HS-5 (cell line): ENCODE measurements at regions not wholly inside any gene's neighbourhood (a gene's known extent, or its start where the extent isn't known, plus 50 kb on each side); places are given as distances from the start of the nearest gene placed in this dataset.

Experiments used
- DNase-seq: peaks from one replicate; pipeline ENCODE4 v3.0.0-alpha.2; 2012; ENCODE audit warnings: low read depth

GRCh38 chr2:122506620-122507019, 751.2 kb downstream of the TSN start:
- DNase-seq, result no peak

GRCh38 chr2:122507261-122507660, 751.8 kb downstream of the TSN start:
- DNase-seq, result no peak

- no peak for DNase-seq
Measured at GRCh38 chr2:122512091-122512490, 756.6 kb downstream of the TSN start.

- DNase-seq, result no peak
Measured at GRCh38 chr2:122514451-122514996, 759.1 kb downstream of the TSN start.

GRCh38 chr2:122515731-122516290, 760.4 kb downstream of the TSN start:
- no peak for DNase-seq

- DNase-seq, result no peak
Measured at GRCh38 chr2:122516775-122517174, 761.3 kb downstream of the TSN start.

GRCh38 chr2:122519366-122519765, 763.9 kb downstream of the TSN start:
- DNase-seq, result no peak

- no peak for DNase-seq
Measured at GRCh38 chr2:122519821-122520611, 764.6 kb downstream of the TSN start.

GRCh38 chr2:122523143-122523542, 767.7 kb downstream of the TSN start:
- no peak for DNase-seq

- no peak for DNase-seq
Measured at GRCh38 chr2:122523981-122524380, 768.5 kb downstream of the TSN start.

- DNase-seq, result no peak
Measured at GRCh38 chr2:122525336-122525735, 769.9 kb downstream of the TSN start.

- peak; percentile 39 for DNase-seq
Measured at GRCh38 chr2:122528061-122528460, 772.6 kb downstream of the TSN start.

- no peak for DNase-seq
Measured at GRCh38 chr2:122528958-122529705, 773.7 kb downstream of the TSN start.

GRCh38 chr2:122530814-122531213, 775.4 kb downstream of the TSN start:
- DNase-seq, result no peak

- no peak for DNase-seq
Measured at GRCh38 chr2:122531290-122532071, 776.0 kb downstream of the TSN start.

- no peak for DNase-seq
Measured at GRCh38 chr2:122532072-122532344, 776.6 kb downstream of the TSN start.

- no peak for DNase-seq
Measured at GRCh38 chr2:122532481-122532880, 777.0 kb downstream of the TSN start.

GRCh38 chr2:122535960-122536505, 780.6 kb downstream of the TSN start:
- DNase-seq, result no peak

GRCh38 chr2:122539311-122539710, 783.9 kb downstream of the TSN start:
- no peak for DNase-seq

- DNase-seq, result no peak
Measured at GRCh38 chr2:122539920-122540319, 784.5 kb downstream of the TSN start.

- DNase-seq, result no peak
Measured at GRCh38 chr2:122542236-122542635, 786.8 kb downstream of the TSN start.

- DNase-seq, result no peak
Measured at GRCh38 chr2:122542646-122543045, 787.2 kb downstream of the TSN start.
